HG02798 (cell line): ENCODE measurements at regions not wholly inside any gene's neighbourhood (a gene's known extent, or its start where the extent isn't known, plus 50 kb on each side); places are given as distances from the start of the nearest gene placed in this dataset.
"Not testable (repeated sequence)": the region's sequence is repeated elsewhere in the genome, so short reads cannot be mapped to it uniquely, and the experiment has no call there.

Experiments used
- ATAC-seq: cut with Tn5 transposase; IDR thresholded peaks from one replicate; pipeline ENCODE4 v1.9.1; 2021; ENCODE audit warnings: mild to moderate bottlenecking; ENCODE audit not compliant: unreplicated experiment, poor library complexity

- no peak for ATAC-seq
Observed at GRCh38 chrX:26651755-26652154, 435.8 kb downstream of the MAGEB5 start.

GRCh38 chrX:26649534-26649933 lies 433.6 kb downstream of the MAGEB5 start:
- no peak for ATAC-seq

DNA sequence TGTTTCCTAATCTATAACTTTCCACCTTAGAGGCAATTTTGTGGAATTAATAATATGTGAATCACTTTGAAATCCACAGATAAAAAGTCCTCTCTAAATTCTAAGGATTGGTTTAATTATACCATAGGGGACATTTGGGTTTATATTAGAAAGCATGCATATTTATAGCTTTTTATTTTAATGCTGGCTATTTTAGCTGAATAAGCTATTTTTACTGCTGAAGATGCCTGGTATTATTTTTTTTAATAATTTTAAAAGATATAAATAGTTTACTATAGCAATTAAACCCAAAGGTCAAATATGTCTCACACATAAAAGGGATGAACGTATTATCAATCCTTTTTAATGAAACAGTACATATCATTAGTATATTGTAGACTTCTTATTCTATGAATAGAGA lies 415.4 kb downstream of the MAGEB5 start:
- no peak for ATAC-seq

GRCh38 chrX:26613956-26614355 lies 398.0 kb downstream of the MAGEB5 start:
- ATAC-seq, result no peak

DNA sequence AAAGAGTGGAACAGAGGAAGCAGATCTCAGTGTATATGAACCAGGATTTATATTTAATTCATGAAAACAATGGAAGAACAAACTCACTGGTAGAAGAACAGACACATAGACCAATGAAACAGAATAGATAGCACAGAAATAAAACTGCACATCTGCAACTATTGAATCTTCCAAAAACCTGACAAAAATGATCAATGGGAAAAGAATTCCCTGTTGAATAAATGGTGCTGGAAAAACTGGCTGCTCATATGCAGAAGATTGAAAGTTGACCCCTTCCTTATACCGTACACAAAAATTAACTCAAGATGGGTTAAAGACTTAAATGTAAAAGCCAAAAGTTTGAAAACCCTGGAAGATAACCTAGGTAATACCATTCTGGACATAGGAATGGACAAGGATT lies 391.0 kb downstream of the MAGEB5 start:
- ATAC-seq, result no peak

GRCh38 chrX:26597981-26598380 lies 382.0 kb downstream of the MAGEB5 start:
- ATAC-seq, result no peak

GRCh38 chrX:26590849-26591248 lies 374.9 kb downstream of the MAGEB5 start:
- no peak for ATAC-seq

DNA sequence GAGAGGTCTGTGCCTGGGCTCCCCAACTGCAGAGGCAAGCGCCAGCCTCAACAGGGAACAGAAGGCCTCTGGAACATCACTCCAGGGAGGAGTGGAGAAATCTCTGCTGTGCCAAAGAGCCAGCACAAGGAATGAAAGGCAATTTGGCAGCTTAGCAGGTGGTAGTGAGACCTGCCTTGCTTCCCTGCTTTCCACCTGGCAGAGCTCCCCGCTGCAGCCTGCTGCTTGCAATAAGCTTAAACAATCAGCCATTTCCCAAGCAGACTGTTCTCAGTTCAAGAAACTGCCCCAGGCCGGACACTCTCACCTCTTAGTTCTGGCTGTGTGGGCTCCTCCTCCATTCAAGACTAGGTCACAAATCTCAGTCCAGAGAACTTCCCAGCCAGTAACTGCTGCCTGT lies 370.6 kb downstream of the MAGEB5 start:
- no peak for ATAC-seq

DNA sequence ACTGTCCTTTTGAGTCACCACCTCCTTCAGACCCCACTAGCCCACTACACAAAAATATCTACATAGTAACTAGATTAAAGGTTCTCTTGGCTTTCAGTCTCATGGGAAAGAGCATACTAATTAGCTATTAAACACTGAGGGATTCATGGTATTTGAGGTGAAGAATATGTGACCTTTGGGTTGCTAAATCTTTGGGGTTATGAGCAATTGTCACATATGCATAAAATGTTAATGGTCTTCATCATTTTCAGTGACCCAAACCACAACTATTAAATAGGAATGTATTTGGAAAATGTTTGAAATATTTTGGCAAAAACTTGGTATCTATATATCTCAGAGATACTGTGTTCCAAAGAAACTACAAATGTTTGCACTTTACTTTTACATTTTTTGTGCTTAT lies 365.1 kb downstream of the MAGEB5 start:
- ATAC-seq, result no peak

- no peak for ATAC-seq
Observed at GRCh38 chrX:26580021-26580420, 364.1 kb downstream of the MAGEB5 start.

GRCh38 chrX:26574234-26574633 lies 358.3 kb downstream of the MAGEB5 start:
- ATAC-seq, result no peak

- ATAC-seq, result no peak
Observed at GRCh38 chrX:26562156-26562555, 346.2 kb downstream of the MAGEB5 start.

DNA sequence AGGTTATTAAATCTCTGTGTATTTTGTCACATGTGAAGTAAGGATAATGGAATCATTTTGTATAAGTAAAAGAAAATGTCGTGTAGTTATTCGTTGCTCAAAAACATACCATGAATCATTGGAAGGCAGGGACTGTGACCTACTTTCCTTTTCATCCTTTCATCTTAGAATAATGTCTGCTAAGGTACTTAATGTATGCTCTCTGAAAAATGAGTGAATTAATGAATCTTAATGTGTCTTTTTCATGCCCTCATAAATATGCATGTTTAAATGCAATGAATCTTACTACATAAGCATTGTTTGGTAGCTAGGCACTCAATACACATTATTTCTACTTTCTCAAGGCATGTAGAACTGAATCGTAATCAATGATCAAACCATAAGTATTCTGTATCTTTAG lies 343.9 kb downstream of the MAGEB5 start:
- no peak for ATAC-seq

- ATAC-seq, result no peak
Observed at GRCh38 chrX:26558719-26559386, 342.9 kb downstream of the MAGEB5 start.

DNA sequence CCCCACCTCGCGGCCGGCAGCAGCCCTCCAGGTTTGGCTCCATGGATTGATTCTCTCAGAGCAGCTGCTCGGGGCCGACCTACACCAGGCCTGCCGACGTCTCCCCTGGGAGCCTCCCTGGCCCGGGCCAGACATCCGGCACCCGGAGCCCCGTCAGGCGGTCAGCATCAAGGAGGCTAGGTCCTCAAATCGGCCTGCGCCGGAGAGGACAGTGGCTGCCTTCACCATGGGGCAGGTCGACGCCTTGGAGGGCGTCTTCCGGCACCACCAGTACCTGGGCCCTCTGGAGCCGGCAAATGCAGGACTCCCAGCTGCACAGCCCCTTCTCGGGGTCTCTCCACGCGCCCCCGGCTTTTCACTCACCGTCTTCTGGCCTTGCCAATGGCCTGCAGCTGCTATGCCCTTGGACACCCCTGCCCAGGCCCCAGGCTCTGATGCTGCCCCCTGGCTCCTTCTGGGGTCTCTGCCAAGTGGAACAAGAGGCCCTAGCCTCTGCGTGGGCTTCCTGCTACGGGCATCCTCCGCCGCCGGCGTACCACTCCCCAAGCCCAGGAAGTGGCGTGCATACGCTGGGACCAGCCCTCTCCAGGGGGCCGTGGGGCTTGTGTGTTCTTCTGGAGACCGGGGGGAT lies 341.8 kb downstream of the MAGEB5 start:
- ATAC-seq, result no peak

DNA sequence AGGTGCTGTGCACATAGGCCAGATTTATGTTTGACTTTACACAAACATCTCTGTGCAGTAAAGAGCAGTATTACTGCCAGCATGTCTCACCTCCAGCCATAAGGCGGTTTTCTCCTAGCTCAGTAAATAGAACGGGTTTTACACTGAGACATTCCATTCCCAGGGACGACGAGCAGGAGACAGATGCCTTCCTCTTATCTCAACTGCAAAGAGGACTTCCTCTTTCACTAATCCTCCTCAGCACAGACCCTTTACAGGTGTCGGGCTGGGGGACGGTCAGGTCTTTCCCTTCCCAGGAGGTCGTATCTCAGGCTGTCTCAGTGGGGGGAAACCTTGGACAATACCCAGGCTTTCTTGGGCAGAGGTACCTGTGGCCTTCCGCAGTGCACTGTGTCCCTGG lies 309.8 kb downstream of the MAGEB5 start:
- ATAC-seq, result not testable (repeated sequence)

- no peak for ATAC-seq
Observed at GRCh38 chrX:26522501-26522900, 306.5 kb downstream of the MAGEB5 start.

DNA sequence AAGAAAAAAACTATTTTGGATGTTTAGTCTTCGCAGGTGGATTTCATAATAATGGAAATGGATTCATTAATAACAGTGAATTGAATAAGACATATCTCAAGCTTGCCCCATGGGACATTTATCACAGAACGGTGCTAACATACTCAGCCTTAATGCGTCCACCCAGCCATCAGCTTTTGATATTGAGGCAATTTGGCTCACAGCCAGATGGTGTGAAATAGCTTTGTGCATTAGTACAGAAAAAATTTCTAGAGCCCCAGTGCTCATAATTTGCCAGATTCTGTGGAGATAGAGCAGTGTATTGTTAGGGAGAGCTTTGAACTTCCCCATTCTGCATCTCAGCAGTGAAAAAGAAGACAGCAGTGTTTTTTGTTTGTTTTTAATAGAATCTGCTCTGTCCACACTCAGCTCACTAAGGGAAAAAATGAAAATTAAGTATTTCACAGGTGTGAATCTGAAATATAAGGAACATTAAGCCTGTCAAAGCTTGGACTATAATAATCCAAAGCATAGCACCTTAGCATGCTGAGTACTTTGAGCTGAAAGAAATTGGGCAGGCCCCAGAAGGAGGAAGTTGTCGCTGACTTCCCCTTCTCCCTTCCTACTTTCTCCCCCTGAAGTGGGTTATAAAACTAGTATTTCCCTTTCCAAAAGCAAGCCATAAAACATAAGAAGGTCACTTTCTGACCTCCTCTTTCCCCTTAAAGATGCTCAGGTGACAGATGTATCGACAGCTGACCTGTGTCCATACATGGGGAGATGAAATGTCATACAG lies 295.8 kb downstream of the MAGEB5 start:
- ATAC-seq, result no peak

DNA sequence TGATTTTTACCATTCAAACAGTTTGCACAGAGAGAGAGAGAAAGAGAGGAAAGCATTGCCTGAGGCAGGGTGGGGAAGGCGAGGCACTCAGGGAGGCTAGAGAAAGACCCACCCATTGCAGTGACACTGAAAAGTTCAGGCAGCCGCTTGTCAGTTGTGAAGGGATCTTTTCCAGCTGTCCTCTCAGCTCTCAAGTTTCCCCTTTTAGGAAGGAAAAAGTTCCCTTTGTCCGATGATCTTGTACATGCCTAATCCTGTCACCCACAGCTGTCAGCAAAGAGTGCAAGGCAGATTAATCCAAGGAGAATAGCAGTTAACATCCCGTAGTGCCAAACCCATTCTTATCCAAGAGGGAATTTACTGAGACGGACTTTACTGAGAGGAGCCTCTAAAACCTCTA lies 255.0 kb downstream of the MAGEB5 start:
- no peak for ATAC-seq

DNA sequence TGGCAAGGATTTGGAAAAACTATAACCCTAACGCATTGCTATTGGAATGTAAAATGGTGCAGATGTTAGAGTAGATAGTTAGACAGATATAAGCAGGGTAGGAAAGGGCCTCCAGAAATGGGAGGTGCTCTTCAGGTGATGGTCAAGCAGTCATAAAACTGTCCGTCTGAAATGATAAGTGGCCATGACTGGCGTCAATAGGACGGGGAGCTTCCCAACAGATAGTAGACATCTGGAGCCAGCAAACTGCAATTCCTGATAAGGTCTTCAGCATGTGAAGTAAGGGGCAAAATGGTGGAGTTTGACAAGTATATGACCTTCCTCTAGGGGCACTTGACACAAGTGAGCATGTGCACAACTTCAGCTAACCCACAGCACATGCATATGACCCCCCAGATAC lies 250.4 kb downstream of the MAGEB5 start:
- ATAC-seq, result no peak

DNA sequence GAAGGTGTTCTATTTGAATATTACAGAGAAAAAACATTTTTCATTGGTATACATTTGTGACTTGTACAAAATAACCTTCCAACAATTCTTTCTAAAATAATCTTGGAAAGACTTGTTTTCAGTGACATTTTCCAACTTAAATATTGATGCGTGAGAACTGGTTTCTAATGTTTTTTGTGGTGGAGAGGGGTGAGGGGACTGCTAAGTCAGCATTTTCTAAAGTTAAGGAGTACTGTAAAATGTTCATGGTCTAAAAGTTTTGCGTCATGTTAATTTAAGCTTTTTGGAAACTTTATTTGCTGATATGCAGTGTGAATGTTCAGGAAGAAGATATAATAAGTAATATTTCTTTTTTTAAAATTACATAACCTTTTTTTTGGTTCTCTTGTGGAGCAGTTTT lies 229.3 kb downstream of the MAGEB5 start:
- ATAC-seq, result no peak

DNA sequence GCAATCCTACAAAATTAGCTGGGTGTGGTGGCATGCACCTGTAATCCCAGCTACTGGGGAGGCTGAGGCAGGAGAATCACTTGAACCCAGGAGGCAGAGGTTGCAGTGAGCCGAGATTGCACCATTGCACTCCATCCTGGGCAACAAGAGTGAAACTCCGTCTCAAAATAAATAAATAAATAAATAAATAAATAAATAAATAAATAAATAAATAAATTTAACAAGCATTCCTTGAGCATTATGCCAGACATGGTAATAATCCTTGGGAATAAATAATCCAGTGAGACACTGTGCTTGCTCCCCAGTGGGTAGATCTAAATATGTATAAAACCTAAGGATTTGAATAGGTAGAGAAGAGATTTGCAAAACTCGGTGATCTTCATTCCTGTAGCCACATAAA lies 228.4 kb downstream of the MAGEB5 start:
- ATAC-seq, result not testable (repeated sequence)
